Ovary (tissue), 3 donors: ENCODE measurements at regions not wholly inside any gene's neighbourhood (a gene's known extent, or its start where the extent isn't known, plus 50 kb on each side); places are given as distances from the start of the nearest gene placed in this dataset.

Experiments
- CTCF ChIP-seq, 3 donors: fragments of 450-650 bp in 2 of 3; fragments of 200-600 bp in 1 of 3; IDR thresholded peaks; one replicate each; pipeline versions ENCODE4 v1.5.1 to v1.8.0; 2016 to 2022; ENCODE audit warnings: antibody characterized with exemption in 3 of 3, mild to moderate bottlenecking in 1 of 3
- POLR2A ChIP-seq: fragments of 450-650 bp; IDR thresholded peaks from one replicate; pipeline ENCODE4 v1.6.1; 2017; ENCODE audit warnings: antibody characterized with exemption, mild to moderate bottlenecking, moderate library complexity
- donor health status: DM: no; HTN: no; CAD: no.

- TF ChIP-seq POLR2A (no peak), CTCF (IDR thresholded peaks at IDR 0.05) (no peak)
These were observed 63.9 kb upstream of the TMEM260 start for GRCh38 chr14:56515739-56516138.
